Stimulated activated CD4-positive, alpha-beta T cell treated with anti-CD3 and anti-CD28 coated beads, Interleukin-12 subunit alpha, Interleukin-12 subunit beta, amount 100 ng/mL, for 4 hours (primary cell): ENCODE measurements at regions not wholly inside any gene's neighbourhood (a gene's known extent, or its start where the extent isn't known, plus 50 kb on each side); places are given as distances from the start of the nearest gene placed in this dataset.
"Not testable (repeated sequence)": the region's sequence is repeated elsewhere in the genome, so short reads cannot be mapped to it uniquely, and the experiment has no call there.

Source experiments
- DNase-seq: peaks from one replicate; pipeline ENCODE4 v3.0.0-alpha.2; 2020

- not testable (repeated sequence) for DNase-seq
These were observed 56.7 kb upstream of the SEC22B start for GRCh38 chr1:120232834-120233660.

GRCh38 chr1:120229835-120230234 is 53.5 kb upstream of the SEC22B start:
- DNase-seq: not testable (repeated sequence)
